Neural progenitor cell (in vitro differentiated cells): ENCODE measurements at regions not wholly inside any gene's neighbourhood (a gene's known extent, or its start where the extent isn't known, plus 50 kb on each side); places are given as distances from the start of the nearest gene placed in this dataset.

Experiments used
- EZH2 ChIP-seq: fragments of 200-600 bp; sonication (generic); IDR thresholded peaks from 2 replicates; pipeline ENCODE4 v1.6.1; 2017; ENCODE audit warnings: antibody characterized with exemption, mild to moderate bottlenecking, moderate library complexity
- EZH2phosphoT487 ChIP-seq: fragments of 200-600 bp; sonication (generic); IDR thresholded peaks from 2 replicates; pipeline ENCODE4 v1.6.1; 2017; ENCODE audit warnings: antibody characterized with exemption
- TF ChIP-seq, protein P1 (sequence below): fragments of 200-600 bp; sonication (generic); IDR thresholded peaks from 2 replicates; pipeline ENCODE4 v1.5.1; 2017; ENCODE audit warnings: antibody characterized with exemption, mild to moderate bottlenecking

DNA sequence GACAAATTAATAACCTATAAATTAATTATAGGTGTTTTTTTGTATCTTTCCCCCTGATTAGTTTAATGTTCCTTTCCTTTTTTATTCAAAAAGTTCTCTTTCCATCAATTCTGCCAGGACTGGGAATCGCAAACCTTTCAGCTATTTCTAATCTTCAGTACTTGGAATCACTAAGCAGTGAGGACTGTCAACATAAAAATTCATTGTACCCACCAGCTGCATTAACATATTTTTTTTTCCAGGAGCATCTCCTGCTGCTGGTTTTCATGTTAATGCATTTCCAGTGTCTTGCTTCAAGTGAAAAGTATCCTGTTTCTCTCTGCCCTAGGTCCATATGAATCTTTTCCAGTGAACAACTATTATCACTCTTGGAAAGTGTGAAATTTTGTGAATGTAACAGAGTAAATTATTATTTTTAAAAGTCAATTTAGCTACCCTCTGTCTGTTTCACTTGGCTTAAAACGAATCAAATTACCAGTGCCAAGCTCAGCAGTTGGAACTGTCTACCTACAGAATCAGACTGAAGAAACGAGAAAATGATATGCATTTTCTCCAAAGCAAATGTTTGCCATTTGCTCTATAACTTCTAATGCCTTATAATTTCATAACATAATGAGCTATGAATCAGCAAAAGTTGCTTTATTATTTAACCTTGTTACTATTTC, 804.4 kb downstream of the EPHA4 start:
- TF ChIP-seq, protein P1, sequence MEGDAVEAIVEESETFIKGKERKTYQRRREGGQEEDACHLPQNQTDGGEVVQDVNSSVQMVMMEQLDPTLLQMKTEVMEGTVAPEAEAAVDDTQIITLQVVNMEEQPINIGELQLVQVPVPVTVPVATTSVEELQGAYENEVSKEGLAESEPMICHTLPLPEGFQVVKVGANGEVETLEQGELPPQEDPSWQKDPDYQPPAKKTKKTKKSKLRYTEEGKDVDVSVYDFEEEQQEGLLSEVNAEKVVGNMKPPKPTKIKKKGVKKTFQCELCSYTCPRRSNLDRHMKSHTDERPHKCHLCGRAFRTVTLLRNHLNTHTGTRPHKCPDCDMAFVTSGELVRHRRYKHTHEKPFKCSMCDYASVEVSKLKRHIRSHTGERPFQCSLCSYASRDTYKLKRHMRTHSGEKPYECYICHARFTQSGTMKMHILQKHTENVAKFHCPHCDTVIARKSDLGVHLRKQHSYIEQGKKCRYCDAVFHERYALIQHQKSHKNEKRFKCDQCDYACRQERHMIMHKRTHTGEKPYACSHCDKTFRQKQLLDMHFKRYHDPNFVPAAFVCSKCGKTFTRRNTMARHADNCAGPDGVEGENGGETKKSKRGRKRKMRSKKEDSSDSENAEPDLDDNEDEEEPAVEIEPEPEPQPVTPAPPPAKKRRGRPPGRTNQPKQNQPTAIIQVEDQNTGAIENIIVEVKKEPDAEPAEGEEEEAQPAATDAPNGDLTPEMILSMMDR: no peak
- TF ChIP-seq EZH2phosphoT487 (no peak), EZH2 (no peak)
